GM04504 (cell line): ENCODE measurements at regions not wholly inside any gene's neighbourhood (a gene's known extent, or its start where the extent isn't known, plus 50 kb on each side); places are given as distances from the start of the nearest gene placed in this dataset.
"Not testable (repeated sequence)": the region's sequence is repeated elsewhere in the genome, so short reads cannot be mapped to it uniquely, and the experiment has no call there.

Source experiments
- DNase-seq: peaks from one replicate; pipeline ENCODE4 v3.0.0-alpha.2; 2012; ENCODE audit warnings: low read depth

GRCh38 chr5:7305000-7305674 lies 90.8 kb upstream of the ADCY2 start:
- not testable (repeated sequence) for DNase-seq

- DNase-seq = not testable (repeated sequence)
Observed at GRCh38 chr5:7306556-7306955, 89.4 kb upstream of the ADCY2 start.

- not testable (repeated sequence) for DNase-seq
Observed at GRCh38 chr5:7307709-7308108, 88.2 kb upstream of the ADCY2 start.

GRCh38 chr5:7309715-7310114 lies 86.2 kb upstream of the ADCY2 start:
- not testable (repeated sequence) for DNase-seq

- not testable (repeated sequence) for DNase-seq
Observed at GRCh38 chr5:7310656-7311055, 85.3 kb upstream of the ADCY2 start.

- DNase-seq = no peak
Observed at GRCh38 chr5:7315118-7315517, 80.8 kb upstream of the ADCY2 start.

- no peak for DNase-seq
Observed at GRCh38 chr5:7317751-7318150, 78.2 kb upstream of the ADCY2 start.

- no peak for DNase-seq
Observed at GRCh38 chr5:7320701-7321301, 75.1 kb upstream of the ADCY2 start.

GRCh38 chr5:7321724-7322123 lies 74.2 kb upstream of the ADCY2 start:
- DNase-seq = peak; percentile 96

GRCh38 chr5:7324919-7325318 lies 71.0 kb upstream of the ADCY2 start:
- DNase-seq = no peak

- DNase-seq = no peak
Observed at GRCh38 chr5:7325975-7326913, 69.7 kb upstream of the ADCY2 start.

GRCh38 chr5:7329141-7329540 lies 66.8 kb upstream of the ADCY2 start:
- no peak for DNase-seq

- no peak for DNase-seq
Observed at GRCh38 chr5:7329712-7330111, 66.2 kb upstream of the ADCY2 start.

GRCh38 chr5:7330256-7330655 lies 65.7 kb upstream of the ADCY2 start:
- no peak for DNase-seq

GRCh38 chr5:7331131-7331530 lies 64.8 kb upstream of the ADCY2 start:
- DNase-seq = no peak
